H54 (cell line): ENCODE measurements at regions not wholly inside any gene's neighbourhood (a gene's known extent, or its start where the extent isn't known, plus 50 kb on each side); places are given as distances from the start of the nearest gene placed in this dataset.

Source experiments
- DNase-seq: peaks from one replicate; pipeline ENCODE4 v3.0.0; 2011; ENCODE audit warnings: low spot score, mixed read lengths; ENCODE audit not compliant: insufficient read length
- FAIRE-seq: peaks from 3 replicates; lab custom pipeline; 2011; peaks lifted over from hg19 to GRCh38; lab: Jason Lieb, UNC
- POLR2A ChIP-seq: IDR thresholded peaks from 2 replicates; pipeline ENCODE4 v1.6.1; 2011; ENCODE audit warnings: low read depth, mild to moderate bottlenecking, low read length

DNA sequence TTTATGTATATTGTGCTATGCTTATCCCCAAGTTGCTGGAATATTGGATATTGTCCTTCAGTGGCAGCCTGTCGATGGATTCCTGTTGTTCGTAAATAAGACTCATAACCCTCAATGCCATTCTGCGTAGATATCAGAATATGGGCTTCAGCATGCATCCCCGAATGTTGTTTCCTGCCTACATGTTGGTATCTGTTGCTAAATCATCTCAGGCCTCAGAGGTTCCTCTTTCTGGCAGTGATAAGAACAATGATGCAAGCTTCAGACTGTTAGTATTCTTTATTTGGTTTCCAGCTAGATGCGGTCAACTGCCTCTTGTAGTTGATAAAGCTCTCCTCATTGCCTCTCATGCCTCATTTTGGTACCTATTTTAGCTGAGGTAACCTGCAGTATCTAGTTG is 2082.6 kb downstream of the MRPL39 start:
- DNase-seq (no peak), FAIRE-seq (no peak)
- TF ChIP-seq POLR2A = no peak

DNA sequence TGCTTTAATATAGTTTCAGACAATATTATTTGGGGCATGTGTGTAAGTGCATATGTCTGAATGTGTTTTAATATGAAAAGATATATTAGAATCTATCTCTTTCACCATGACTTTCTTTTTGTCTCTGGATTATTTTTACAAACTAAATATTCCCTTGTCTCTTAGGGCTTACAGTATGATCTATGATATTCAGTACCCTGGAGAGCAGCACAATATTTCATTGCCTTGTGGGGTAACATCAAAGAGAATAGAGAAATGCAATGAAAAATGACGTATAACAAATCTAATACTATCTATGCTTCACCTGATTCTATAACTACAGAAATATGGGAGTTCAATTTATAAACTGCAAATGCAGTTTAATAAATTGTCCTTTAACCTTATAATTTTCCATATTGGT is 2084.5 kb downstream of the MRPL39 start:
- no peak for TF ChIP-seq POLR2A
- no peak for FAIRE-seq
- DNase-seq = no peak

DNA sequence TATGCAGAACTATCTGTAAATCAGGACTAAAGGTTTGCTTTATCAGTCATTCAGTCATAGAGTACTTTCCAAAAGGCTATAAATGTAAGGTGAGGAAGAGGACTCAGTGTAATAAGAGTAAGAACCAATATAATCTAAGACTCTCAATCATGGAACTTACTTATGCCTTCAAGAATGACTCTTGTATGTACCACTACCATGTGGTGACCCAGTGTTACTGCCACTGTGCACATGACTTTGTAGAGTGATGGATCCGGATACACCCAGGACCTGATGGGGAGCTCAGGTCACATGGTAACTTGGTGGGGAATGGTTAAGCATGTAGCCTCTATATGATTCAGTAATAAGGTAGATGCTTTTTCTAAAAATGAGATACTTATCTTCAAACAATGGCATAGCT is 2099.8 kb downstream of the MRPL39 start:
- DNase-seq (no peak), FAIRE-seq (no peak)
- no peak for TF ChIP-seq POLR2A

DNA sequence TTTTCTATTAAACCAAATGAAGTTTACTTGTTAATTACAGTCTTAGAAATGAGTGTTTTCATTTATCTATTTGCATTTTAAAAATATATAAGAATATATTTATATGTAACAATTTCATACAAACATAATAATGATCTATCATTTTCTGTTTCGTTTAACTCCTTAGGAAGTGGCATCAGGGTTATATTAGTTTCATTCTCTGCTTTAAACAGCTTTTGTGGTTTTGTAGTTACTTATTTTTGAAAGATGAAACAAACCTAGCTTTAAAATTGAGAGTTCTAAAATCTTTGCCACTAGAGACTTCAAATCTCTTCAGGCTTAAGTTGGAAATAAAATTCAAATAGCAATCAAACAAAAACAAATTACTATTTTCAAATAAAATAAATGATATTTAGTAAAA is 2110.6 kb downstream of the MRPL39 start:
- FAIRE-seq (no peak), DNase-seq (no peak)
- no peak for TF ChIP-seq POLR2A

DNA sequence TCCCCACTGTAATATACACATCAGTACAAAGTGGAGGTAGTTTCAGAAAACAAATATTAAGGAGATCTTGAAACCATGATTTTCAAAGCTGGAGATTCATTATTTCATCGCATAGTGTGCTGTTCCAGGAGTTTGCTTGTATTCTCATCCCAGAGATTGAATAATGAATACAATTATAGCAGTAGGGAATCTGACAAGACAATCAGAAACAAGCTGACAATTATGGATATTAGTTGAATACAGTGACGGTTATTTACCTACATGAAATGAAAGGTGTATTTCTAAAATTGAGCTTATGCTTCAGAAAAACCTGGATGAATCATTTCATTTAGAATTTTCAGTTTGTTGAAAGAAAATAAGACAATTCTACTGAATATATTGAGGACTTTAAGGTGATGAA is 2119.0 kb downstream of the MRPL39 start:
- DNase-seq = no peak
- no peak for FAIRE-seq
- TF ChIP-seq POLR2A = no peak

DNA sequence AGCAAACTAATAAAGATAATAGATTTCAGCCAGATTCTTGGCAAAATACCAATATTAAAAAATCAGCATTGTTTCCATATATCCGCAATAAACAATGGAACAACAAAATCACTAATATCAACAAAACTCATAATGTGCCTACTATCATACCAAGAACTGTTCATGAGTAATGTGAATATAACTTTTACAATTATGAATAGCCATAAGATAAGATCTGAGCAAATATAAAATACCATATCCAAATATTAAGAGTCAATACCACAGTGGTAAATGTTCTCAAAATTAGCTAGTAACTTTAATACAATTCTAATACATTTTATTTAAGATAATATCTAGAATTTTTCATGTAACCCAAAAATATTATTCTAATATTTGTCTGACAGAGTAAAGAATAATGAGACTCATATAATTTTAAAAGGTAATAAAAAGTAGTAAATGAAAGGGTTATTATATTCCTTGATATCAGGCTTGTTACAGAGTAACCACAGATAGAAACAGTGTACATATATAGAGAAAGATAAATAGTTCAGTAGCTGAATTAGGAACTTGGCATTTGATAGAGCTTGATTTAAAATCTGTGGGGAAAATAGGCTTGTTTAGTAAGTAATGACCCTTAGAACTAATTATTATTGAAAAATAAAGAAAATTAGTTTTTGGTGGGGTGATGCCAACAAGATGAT is 2126.6 kb downstream of the MRPL39 start:
- FAIRE-seq = no peak
- TF ChIP-seq POLR2A = no peak
- DNase-seq = no peak

DNA sequence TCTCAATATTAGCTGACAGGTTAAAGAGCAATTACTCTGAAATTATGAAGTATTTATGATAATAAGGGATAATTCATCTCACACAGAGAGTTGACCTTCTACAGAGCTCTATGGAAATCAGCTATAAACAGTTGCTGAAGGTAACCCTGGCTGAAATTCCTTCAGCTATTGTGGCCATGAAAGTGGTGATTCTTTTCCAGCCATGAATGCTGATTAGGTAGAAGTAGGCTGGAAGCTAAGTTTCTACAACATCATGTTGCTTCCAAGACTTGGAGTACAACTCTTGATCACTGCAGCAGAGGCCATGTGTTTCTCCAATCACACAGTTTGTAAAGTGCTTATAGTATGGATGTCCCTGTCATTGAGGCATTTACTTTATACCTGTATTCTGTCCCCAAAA is 2128.9 kb downstream of the MRPL39 start:
- no peak for DNase-seq
- TF ChIP-seq POLR2A = no peak
- no peak for FAIRE-seq

DNA sequence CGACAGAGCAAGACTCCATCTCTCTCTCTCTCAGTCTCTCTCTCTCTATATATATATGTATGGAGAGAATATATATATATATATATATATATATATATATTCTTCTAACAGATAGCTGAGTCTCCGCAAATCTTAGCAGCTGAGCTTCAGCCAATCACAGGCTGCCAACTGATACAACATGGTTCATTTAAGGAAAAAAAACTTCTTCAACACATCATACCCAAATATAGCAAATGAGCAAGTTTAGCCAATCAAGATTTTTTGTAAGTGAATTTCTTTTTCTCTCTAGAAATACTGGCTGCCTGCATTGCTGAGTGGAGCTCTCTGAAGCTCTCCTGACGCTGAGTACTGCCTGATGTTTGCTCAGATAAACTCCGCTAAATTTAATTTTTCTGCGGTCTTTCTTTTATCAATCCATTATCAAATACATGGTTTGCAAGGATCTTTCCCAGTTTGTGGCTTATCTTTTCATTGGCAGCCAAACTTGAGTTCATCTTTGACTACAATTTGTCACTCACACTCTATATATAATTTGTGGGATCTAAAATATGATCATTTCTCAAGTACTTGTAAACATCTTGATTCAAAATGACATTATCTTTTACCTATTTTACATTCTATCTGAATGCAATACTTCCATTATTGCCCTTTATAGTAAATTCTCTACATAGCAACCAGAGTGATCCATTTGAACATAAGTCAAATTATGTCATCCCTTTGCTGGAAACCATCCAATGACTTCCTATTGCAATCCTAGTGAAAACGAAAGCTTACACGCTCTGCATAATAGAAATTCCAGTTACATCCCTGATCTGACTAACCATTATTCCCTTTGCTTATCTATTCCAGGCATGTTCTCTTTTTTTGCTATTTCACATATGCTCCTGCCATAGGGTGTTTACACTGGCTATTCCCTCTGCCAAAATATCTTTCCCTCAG is 2131.7 kb downstream of the MRPL39 start:
- DNase-seq (no peak), FAIRE-seq (no peak)
- no peak for TF ChIP-seq POLR2A

DNA sequence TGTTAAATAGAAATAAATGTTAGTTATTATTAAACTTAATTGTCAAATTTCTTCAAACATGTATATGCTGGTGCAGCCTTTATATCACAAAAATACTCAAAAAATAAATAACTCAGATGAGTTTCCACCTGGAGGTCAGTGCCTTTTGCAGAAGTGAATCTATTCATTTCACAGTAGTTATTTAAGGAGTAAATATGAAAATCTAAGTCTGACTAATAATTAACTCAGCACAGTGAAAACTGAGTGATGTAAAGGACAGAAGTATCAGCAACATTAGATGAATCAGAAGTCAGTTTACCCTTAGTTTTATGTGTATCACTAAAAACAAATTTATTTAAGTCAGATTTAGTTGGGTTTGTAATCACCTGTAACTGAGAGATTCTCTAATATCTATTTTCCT is 2135.4 kb downstream of the MRPL39 start:
- DNase-seq (no peak), FAIRE-seq (no peak)
- TF ChIP-seq POLR2A = no peak

DNA sequence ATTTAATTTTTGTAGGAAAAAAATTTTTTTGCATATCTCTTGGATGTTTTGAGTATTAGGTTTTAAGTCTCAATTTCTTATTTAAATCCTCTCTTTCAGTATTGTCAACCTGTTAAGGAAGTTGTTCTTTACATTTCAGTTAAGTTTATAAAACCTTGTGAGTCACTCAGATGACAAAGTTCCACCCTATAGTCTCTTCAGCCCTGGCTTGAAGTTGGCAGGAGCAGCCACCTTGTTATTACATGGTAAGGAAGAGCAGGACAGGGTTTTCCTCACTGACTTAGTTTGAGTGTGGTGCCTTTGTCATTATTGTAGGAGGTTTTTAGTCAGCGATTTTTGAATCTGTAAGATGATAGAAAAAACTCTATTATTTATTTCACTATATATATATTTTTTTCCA is 2143.9 kb downstream of the MRPL39 start:
- TF ChIP-seq POLR2A = no peak
- DNase-seq (no peak), FAIRE-seq (no peak)

DNA sequence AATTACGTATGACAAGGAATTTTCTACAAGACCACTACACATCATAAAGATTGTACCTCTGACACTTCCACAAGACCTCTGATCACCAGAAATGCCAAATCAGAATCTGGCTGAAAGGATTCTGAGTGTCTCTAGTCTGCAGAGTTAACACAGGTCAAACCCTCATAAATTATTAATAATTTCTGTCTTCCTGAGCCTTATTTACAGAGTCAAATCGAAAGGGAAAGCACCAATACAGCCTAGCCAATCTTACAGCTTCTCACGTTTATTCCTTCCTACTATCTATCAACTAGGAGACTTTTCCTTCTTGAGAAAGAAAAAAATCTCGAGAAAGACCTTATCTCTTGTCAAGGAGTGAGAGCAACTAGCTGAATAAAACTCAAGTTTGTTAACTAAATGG is 2151.6 kb downstream of the MRPL39 start:
- no peak for DNase-seq
- no peak for FAIRE-seq
- no peak for TF ChIP-seq POLR2A

DNA sequence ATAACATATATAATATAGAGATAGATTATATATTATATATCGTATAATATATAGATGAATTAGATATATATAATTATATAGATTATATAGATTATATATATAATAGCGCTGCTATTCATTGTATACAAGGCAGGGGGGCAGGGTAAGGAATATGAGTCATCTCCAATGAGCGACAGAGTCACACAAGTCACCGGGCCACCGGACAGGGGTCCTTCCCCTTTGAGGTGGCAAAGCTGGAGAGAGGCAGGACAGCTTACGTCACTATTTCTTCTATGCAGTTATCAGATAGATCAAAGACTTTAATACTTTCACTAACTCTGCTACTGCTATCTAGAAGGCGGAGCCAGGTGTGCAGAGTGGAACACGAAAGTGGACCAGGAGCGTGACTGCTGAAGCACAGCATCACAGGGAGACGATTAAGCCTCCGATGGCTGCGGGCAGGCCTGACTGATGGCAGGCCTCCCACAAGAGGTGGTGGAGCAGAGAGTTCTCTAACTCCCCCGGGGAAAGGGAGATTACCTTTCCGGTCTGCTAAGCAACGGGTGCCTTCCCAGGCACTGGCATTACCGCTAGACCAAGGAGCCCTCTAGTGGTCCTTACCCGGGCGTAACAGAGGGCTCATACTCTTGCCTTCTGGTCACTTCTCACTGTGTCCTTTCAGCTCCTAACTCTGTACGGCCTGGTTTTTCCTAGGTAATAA is 2154.7 kb downstream of the MRPL39 start:
- TF ChIP-seq POLR2A = no peak
- FAIRE-seq (no peak), DNase-seq (no peak)

DNA sequence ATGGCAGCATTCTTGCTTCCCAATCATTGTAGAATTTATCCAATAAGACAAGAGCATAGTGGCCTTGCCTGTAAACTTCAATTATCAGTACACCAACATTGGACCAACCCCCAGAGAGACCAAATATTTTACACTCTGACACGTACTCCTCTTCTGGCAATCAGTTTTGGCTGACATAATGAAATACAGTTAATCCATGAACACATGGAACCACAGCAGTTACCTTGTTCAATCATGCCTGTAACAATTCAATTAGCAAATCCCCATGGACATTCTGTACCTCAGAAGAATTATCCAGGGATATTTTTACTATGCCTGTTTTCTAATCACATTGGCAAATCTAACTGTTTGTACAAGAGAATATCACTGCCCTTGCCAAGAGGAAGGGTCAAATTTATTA is 2162.0 kb downstream of the MRPL39 start:
- FAIRE-seq (no peak), DNase-seq (no peak)
- TF ChIP-seq POLR2A = no peak

DNA sequence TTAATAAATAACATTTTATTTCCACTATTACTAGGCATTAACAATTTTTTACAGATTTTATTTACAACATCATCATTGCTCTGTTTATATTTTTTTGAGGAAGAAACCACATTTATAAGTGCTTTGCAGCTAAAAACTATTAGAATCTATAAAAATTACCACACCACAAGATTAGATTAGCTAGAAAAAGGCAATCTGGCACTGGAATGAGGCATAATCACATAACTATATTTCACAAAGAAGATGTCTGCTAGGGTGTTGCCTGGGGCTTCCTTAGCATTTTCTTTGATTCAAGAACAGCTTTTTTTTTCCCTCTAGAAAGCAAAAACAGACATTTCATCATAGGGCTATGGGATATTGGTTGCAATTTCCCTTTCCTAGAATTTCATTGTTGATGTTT is 2169.2 kb downstream of the MRPL39 start:
- FAIRE-seq (no peak), DNase-seq (no peak)
- no peak for TF ChIP-seq POLR2A
